OCI-LY7 (cell line): ENCODE measurements at regions not wholly inside any gene's neighbourhood (a gene's known extent, or its start where the extent isn't known, plus 50 kb on each side); places are given as distances from the start of the nearest gene placed in this dataset.

Experiments used
- EZH2phosphoT487 ChIP-seq: fragments of 200-600 bp; sonication (generic); IDR thresholded peaks from 2 replicates; pipeline ENCODE4 v1.6.1; 2018; ENCODE audit warnings: low read depth, borderline replicate concordance, mild to moderate bottlenecking, mixed run types, antibody characterized with exemption, low read length, moderate library complexity, mixed read lengths
- TF ChIP-seq, protein P1 (sequence below): fragments of 200-600 bp; sonication (generic); conservative IDR thresholded peaks from 2 replicates; pipeline ENCODE4 v1.5.1; 2014; ENCODE audit warnings: mild to moderate bottlenecking, antibody characterized with exemption, low read length, moderate library complexity, mixed read lengths

- TF ChIP-seq, protein P1, sequence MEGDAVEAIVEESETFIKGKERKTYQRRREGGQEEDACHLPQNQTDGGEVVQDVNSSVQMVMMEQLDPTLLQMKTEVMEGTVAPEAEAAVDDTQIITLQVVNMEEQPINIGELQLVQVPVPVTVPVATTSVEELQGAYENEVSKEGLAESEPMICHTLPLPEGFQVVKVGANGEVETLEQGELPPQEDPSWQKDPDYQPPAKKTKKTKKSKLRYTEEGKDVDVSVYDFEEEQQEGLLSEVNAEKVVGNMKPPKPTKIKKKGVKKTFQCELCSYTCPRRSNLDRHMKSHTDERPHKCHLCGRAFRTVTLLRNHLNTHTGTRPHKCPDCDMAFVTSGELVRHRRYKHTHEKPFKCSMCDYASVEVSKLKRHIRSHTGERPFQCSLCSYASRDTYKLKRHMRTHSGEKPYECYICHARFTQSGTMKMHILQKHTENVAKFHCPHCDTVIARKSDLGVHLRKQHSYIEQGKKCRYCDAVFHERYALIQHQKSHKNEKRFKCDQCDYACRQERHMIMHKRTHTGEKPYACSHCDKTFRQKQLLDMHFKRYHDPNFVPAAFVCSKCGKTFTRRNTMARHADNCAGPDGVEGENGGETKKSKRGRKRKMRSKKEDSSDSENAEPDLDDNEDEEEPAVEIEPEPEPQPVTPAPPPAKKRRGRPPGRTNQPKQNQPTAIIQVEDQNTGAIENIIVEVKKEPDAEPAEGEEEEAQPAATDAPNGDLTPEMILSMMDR, result no peak
- TF ChIP-seq EZH2phosphoT487, result no peak
Observed at GRCh38 chr13:74466020-74466419, 331.8 kb upstream of the KLF12 start.
